ENCODE measurements at regions not wholly inside any gene's neighbourhood (a gene's known extent, or its start where the extent isn't known, plus 50 kb on each side); places are given as distances from the start of the nearest gene placed in this dataset.

GRCh38 chrY:8358161-8358560, 979.1 kb upstream of the TSPY4 start:
- H3K27ac ChIP-seq, result no peak overlapping the region
- TF ChIP-seq CTCF (IDR thresholded peaks at IDR 0.05), result no peak
- TF ChIP-seq POLR2A (IDR thresholded peaks at IDR 0.05), result no peak
- no peak for TF ChIP-seq EP300 (IDR thresholded peaks at IDR 0.05)
- no peaks in the 10 kb centered on the region for H3K9me3 ChIP-seq
- no peaks in the 10 kb centered on the region for H3K36me3 ChIP-seq
- no peaks in the 10 kb centered on the region for H3K4me1 ChIP-seq
- DNase-seq (ENCODE audit: low spot score in 2 of 2), result no peak
- no peaks in the 10 kb centered on the region for H3K27me3 ChIP-seq
- no peak overlapping the region for H3K4me3 ChIP-seq

GRCh38 chrY:8361715-8362114, 975.5 kb upstream of the TSPY4 start:
- 77% methylated on average over 3 of the region's 3 CpGs; no CpG with 5 or more reads in 1 of the 2 donors for WGBS, 2 donors
- Histone ChIP-seq H3K4me3 (no peak overlapping the region), H3K9me3 (no peaks in the 10 kb centered on the region)

GRCh38 chrY:8377491-8377890, 959.8 kb upstream of the TSPY4 start:
- no peak overlapping the region for H3K27ac ChIP-seq
- H3K9me3 ChIP-seq, result no peaks in the 10 kb centered on the region
- TF ChIP-seq POLR2A (IDR thresholded peaks at IDR 0.05), result no peak
- no peak for TF ChIP-seq EP300 (IDR thresholded peaks at IDR 0.05)
- no peak for TF ChIP-seq CTCF (IDR thresholded peaks at IDR 0.05)
- H3K4me1 ChIP-seq, result no peaks in the 10 kb centered on the region
- no peak overlapping the region for H3K4me3 ChIP-seq
- H3K27me3 ChIP-seq, result no peaks in the 10 kb centered on the region
- no peaks in the 10 kb centered on the region for H3K36me3 ChIP-seq
- WGBS, 2 donors, result 67% methylated on average over 3 of the region's 3 CpGs; no CpG with 5 or more reads in 1 of the 2 donors
- DNase-seq (ENCODE audit: low spot score in 2 of 2), result peak in 1 of 2 donors; percentile 16

More at GRCh38 chrY:8361715-8362114, 975.5 kb upstream of the TSPY4 start:
- H3K4me1 ChIP-seq, result no peaks in the 10 kb centered on the region
- H3K27ac ChIP-seq, result no peak overlapping the region
- H3K27me3 ChIP-seq, result no peaks in the 10 kb centered on the region
- no peaks in the 10 kb centered on the region for H3K36me3 ChIP-seq
- no peak for DNase-seq (ENCODE audit: low spot score in 2 of 2)
- no peak for TF ChIP-seq EP300 (IDR thresholded peaks at IDR 0.05)
- no peak for TF ChIP-seq CTCF (IDR thresholded peaks at IDR 0.05)
- TF ChIP-seq POLR2A (IDR thresholded peaks at IDR 0.05), result no peak

GRCh38 chrY:8379800-8380199, 957.5 kb upstream of the TSPY4 start:
- WGBS, 2 donors, result 77% methylated on average over 3 of the region's 3 CpGs; no CpG with 5 or more reads in 1 of the 2 donors
- Histone ChIP-seq H3K36me3 (no peaks in the 10 kb centered on the region), H3K4me1 (no peaks in the 10 kb centered on the region), H3K27ac (no peak overlapping the region), H3K9me3 (no peaks in the 10 kb centered on the region), H3K4me3 (no peak overlapping the region), H3K27me3 (no peaks in the 10 kb centered on the region)
- TF ChIP-seq CTCF (IDR thresholded peaks at IDR 0.05) (no peak), EP300 (IDR thresholded peaks at IDR 0.05) (no peak), POLR2A (IDR thresholded peaks at IDR 0.05) (no peak)
- no peak for DNase-seq (ENCODE audit: low spot score in 2 of 2)

- no peak for DNase-seq (ENCODE audit: low spot score in 2 of 2)
- 80% methylated on average over 4 of the region's 4 CpGs; no CpG with 5 or more reads in 1 of the 2 donors for WGBS, 2 donors
Observed at GRCh38 chrY:8381425-8381824, 955.8 kb upstream of the TSPY4 start.

More at GRCh38 chrY:8381425-8381824, 955.8 kb upstream of the TSPY4 start:
- no peak overlapping the region for H3K27ac ChIP-seq
- no peaks in the 10 kb centered on the region for H3K36me3 ChIP-seq
- H3K9me3 ChIP-seq, result no peaks in the 10 kb centered on the region
- H3K27me3 ChIP-seq, result no peaks in the 10 kb centered on the region
- no peak overlapping the region for H3K4me3 ChIP-seq
- no peaks in the 10 kb centered on the region for H3K4me1 ChIP-seq
- TF ChIP-seq CTCF (IDR thresholded peaks at IDR 0.05) (no peak), POLR2A (IDR thresholded peaks at IDR 0.05) (no peak), EP300 (IDR thresholded peaks at IDR 0.05) (no peak)

Data from tibial nerve (tissue), 4 donors.